HG02970 (cell line): ENCODE measurements at regions not wholly inside any gene's neighbourhood (a gene's known extent, or its start where the extent isn't known, plus 50 kb on each side); places are given as distances from the start of the nearest gene placed in this dataset.
"Not testable (repeated sequence)": the region's sequence is repeated elsewhere in the genome, so short reads cannot be mapped to it uniquely, and the experiment has no call there.

Source experiments
- ATAC-seq: cut with Tn5 transposase; IDR thresholded peaks from one replicate; pipeline ENCODE4 v1.9.1; 2021; ENCODE audit warnings: mild to moderate bottlenecking, moderate library complexity, moderate number of reproducible peaks; ENCODE audit not compliant: unreplicated experiment, low FRiP score

- ATAC-seq: not testable (repeated sequence)
Measured at GRCh38 chr9:40939201-40939887, 189.1 kb downstream of the FOXD4L6 start.

GRCh38 chr9:40935336-40935735 is 193.1 kb downstream of the FOXD4L6 start:
- ATAC-seq: no peak

DNA sequence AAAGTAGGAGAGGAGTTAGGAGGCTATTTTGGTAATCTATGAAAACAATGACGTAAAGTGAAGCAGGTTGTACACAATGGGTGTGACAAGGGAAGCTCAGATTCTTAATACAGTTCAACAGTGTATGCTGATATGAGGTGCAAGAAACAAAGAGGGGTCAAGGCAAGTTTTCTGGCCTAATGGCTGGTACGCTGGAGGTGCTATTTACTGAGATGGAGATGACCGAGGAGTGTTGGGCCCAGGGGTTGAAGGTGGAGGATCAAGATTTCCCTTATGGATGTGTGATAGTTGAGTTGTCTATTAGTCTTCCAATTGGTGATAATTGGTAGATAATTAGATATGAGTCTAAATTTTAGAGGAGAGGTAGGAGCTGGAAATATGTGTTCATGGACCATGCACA is 194.0 kb downstream of the FOXD4L6 start:
- ATAC-seq: not testable (repeated sequence)

DNA sequence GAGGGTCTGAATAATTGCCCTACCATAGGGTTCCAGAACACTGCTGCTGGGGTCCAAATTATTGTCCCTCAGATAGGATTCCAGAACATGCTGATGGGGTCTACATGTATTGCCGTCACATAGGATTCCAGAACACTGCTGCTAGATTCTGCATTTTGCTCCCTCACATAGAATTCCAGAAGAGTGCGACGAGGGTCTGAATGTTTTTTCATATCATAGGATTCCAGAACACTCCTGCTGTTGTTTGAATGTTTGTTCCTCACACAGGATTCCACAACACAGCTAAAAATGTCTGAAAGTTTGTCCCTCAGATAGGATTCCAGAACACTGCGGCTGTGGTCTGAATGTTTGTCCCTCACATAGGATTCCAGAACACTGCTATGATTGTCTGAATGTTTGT is 198.1 kb downstream of the FOXD4L6 start:
- not testable (repeated sequence) for ATAC-seq

DNA sequence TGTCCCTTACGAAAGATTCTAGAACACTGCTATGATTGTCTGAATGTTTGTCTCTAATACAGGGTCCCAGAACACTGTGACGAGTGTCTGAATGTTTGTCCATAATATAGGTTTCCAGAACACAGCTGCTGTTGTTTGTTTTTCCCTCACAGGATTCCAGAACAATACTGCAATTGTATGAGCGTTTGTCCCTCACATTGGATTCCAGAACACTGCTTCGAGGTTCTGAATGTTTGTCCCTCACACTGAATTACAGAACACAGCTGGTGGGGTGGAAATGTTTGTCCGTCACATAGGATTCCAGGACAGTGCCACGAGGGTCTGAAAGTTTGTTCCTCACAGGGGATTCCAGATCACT is 199.0 kb downstream of the FOXD4L6 start:
- not testable (repeated sequence) for ATAC-seq

- ATAC-seq: no peak
Measured at GRCh38 chr9:40928803-40929487, 199.5 kb downstream of the FOXD4L6 start.

- ATAC-seq: no peak
Measured at GRCh38 chr9:40927851-40928802, 200.4 kb downstream of the FOXD4L6 start.

DNA sequence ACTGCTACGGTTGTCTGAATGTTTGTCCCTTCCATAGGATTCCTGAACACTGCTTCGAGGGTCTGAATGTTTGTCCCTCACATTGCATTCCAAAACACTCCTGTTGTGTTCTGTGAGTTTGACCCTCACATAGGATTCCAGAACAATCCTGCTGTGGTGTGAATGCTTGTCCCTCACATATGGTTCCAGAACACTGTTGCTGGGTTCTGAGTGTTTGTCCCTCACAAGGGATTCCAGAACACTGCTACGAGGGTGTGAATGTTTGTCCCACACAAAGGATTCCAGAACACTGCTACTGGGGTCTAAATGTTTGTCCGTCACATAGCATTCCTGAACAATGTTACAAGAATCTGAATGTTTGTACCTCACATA is 201.2 kb downstream of the FOXD4L6 start:
- no peak for ATAC-seq

DNA sequence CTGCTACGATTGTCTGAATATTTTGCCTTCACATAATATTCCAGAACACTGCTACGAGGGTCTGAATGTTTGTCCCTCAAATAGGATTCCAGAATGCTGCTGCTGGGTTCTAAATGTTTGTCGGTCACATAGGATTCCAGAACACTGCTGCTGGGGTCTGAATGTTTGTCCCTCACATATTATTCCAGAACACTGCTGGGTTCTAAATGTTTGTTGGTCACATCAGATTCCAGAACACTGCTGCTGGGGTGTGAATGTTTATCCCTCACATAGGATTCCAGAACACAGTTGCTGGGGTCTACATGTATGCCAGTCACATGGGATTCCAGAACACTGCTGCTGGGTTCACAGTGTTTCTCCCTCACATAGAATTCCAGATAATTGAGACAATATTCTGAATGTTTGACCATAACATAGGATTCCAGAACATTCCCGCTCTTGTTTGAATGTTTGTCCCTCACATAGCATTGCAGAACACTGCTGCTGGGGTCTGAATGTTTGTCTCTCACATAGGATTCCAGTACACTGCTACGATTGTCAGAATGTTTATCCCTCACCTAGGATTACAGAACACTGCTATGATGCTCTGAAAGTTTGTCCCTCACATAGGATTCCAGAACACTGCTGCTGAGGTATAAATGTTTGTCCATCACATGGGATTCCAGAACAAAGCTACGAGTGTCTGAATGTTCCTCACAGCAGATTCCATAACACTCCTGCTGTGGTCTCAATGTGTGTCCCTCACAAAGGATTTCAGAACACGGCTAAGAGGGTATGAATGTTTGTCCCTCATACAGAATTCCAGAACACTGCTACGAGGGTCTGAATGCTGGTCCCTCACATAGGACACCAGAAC is 201.8 kb downstream of the FOXD4L6 start:
- no peak for ATAC-seq

DNA sequence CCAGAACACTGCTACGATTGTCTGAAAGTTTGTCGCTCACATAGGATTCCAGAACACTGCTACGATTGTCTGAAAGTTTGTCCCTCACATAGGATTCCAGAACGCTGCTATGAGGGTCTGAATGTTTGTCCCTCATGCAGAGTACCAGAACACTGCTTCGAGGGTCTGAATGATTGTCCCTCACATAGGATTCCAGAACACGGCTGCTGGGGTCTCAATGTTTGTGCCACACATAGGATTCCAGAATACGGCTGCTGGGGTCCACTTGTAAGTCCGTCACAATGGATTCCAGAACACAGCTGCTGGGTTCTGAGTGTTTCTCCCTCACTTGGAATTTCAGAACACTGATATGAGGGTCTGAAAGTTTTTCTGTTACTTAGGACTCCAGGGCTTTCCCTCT is 203.3 kb downstream of the FOXD4L6 start:
- no peak for ATAC-seq

DNA sequence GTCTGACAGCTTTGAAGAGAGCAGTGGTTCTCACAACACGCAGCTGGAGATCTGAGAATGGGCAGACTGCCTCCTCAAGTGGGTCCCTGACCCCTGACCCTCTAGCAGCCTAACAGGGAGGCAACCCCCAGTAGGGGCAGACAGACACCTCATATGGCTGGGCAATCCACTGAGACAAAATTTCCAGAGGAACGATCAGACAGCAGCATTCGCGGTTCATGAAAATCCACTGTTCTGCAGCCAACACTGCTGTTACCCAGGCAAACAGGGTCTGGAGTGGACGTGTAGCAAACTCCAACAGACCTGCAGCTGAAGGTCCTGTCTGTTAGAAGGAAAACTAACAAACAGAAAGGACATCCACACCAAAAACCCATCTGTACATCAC is 212.1 kb downstream of the FOXD4L6 start:
- ATAC-seq: not testable (repeated sequence)

- not testable (repeated sequence) for ATAC-seq
Measured at GRCh38 chr9:40915660-40916398, 212.7 kb downstream of the FOXD4L6 start.

DNA sequence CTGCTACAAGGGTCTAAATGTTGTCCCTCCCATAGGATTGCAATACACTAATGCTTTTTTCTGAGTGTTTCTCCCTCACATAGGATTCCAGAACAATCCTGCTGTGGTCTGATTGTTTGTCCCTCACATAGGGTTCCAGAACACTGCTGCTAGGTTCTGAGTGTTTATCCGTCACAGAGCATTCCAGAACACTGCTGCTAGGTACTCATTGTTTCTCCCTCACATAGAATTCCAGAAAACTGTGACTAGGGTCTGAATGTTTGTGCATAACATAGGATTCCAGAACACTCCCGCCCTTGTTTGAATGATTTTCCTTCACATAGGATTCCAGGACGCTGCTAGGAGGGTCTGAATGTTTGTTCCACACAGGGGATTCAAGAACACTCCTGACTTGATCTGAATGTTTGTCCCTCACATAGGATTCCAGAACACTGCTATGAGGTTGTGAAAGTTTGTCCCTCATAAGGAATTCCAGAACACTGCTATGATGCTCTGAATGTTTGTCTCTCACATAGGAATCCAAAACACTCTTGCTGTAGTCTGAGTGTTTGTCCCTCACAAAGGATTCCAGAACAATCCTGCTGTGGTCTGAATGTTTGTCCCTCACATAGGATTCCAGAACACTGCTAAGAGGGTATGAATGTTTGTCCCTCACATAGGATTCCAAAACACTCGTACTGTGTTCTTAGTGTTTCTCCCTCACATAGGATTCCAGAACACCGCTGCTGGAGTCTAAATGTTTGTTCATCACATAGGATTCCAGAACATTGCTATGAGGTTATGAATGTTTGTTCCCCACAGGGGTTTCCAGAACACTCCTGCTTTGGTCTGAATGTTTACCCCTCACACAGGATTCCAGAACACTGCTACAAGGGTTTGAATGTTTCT is 213.5 kb downstream of the FOXD4L6 start:
- ATAC-seq: no peak

GRCh38 chr9:40913928-40914673 is 214.4 kb downstream of the FOXD4L6 start:
- ATAC-seq: no peak

- no peak for ATAC-seq
Measured at GRCh38 chr9:40913096-40913719, 215.3 kb downstream of the FOXD4L6 start.

DNA sequence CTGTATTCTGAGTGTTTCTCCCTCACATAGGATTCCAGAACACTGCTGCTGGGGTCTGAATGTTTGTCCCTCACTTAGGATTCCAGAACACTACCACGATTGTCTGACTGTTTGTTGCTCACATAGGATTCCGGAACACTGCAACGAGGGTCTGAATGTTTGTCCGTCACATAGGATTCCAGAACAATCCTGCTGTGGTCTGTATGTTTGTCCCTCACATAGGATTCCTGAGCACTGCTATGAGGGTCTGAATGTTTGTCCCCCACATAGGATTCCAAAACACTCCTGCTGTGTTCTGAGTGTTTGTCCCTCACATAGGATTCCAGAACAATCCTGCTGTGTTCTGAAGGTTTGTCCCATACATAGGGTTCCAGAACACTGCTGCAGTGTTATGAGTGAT is 215.8 kb downstream of the FOXD4L6 start:
- not testable (repeated sequence) for ATAC-seq

- no peak for ATAC-seq
Measured at GRCh38 chr9:40911647-40912046, 216.8 kb downstream of the FOXD4L6 start.
